ENCODE measurements at regions not wholly inside any gene's neighbourhood (a gene's known extent, or its start where the extent isn't known, plus 50 kb on each side); places are given as distances from the start of the nearest gene placed in this dataset.
A peak's percentile ranks its signal among the peaks of the same experiment; 100 is the strongest.

GRCh38 chr13:94968757-94969086 is 256.4 kb upstream of the SOX21 start:
- DNase-seq (ENCODE audit: low spot score) = no peak

DNA sequence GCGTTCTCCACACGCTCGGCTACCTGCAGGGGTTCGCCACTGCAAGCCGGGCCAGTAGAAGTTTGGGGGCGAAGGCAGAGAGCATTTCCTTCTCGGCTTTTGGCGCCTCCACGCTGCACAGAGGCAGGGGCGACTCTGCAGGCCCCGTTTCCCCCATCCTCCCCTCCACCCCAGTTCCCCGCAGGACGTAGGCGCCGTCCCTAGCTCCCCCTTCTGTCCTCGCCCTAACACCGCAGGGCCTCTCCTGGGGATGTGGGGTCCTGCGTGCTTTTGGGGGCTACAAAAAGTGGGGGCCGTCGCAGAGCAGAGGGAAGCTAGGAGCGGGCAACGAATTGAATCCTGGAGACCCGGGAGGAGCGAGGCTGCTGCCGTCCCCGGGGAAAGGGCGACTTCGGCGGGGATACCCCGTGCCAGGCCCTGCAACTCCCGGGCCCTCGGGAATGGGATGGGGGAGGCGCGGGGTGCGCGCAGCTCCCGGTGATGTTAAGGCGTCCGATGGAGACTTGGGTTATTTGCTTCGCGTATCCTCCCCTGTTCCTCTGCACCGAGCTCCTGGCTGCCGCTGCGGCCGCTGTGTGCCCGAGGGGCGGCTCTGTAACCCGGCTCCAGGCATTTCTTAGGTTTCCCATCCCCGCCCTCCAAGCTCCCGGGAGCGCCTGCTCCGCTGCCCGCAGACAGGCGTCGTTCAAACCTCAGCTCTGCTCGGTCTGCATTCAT is 255.9 kb upstream of the SOX21 start:
- DNase-seq (ENCODE audit: low spot score) = no peak

DNA sequence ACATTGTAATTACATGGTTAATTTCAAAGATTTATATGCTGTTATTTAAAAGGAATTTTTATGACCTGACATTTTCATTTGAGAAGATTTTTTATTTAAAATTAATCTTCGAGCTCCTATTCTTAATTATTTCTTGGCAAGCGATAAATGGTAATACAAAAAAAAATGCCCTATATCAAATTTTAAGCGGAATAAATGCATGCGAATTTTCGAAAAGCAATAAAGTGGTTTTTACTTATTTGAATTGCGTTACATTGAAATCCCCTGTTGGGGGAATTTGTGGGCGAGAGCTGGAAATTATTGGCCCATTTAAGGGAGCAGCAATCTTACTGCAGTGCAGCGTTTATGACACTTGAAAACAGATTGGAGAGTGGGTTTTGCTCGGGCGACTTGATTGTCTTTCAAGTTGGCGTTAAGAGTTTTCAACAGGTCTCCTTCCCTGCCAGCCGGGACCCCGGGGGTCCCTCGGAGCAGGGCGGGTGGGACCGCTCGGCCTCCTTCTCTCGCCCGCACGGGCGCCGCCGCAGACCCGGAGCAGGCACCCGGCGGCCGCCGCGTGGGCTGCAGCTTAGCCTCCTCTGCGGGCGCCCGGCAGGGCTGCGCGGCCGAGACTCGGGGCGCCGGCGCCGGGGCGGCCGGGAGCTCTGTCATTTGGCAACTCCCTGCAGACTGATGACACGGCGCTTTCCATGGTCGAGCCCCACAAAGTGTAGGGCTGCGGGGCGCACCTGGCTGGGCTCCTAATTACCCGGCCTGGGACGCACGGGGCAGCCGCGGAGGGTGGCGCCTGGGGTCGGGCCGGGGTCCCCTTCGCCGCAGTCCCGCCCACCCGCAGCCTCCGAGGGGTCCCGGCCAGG is 255.1 kb upstream of the SOX21 start:
- no peak for DNase-seq (ENCODE audit: low spot score)

DNA sequence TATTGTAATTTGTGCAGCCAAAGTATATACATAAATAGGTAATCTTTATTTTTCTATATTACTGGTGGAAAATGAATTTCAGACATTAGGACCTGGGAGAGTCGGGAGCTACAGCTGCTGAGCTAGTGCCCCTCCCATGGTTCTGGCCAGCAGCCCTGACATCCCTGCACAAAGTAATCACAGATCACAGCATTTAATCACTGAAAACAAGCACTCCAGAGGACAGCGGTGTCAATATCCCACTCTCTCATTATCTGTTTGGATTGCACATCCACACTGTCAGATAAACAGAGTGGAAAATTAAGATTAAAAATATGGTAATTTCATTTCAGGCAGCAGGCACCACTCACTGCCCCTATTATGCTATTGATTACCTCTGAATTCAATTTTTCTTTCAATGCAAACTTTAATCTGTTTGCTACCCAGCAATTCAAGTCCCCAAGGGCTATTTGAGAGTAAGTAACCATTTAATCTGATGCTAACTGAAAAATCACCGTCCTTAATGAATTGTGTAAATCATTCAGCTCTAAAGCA is 254.1 kb upstream of the SOX21 start:
- DNase-seq (ENCODE audit: low spot score) = no peak

DNA sequence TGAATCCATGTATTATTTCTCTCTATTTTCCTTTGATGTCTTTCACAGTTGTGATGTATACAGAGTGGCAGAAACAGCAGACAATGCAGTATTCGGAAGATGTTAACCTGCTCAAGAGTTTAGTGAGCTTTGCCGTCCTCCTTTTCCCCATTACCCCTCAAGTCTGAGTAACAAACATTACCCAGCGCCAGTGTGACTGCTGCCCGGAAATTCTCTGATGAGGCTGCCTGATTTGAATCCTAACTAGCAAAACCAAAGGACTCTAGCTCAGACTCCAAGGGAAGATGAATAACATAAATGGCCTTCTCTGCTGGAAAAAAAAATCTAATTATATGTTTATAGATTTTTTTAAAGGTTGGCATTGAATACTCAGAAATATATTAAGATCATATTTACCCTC is 247.3 kb upstream of the SOX21 start:
- no peak for DNase-seq (ENCODE audit: low spot score)

DNA sequence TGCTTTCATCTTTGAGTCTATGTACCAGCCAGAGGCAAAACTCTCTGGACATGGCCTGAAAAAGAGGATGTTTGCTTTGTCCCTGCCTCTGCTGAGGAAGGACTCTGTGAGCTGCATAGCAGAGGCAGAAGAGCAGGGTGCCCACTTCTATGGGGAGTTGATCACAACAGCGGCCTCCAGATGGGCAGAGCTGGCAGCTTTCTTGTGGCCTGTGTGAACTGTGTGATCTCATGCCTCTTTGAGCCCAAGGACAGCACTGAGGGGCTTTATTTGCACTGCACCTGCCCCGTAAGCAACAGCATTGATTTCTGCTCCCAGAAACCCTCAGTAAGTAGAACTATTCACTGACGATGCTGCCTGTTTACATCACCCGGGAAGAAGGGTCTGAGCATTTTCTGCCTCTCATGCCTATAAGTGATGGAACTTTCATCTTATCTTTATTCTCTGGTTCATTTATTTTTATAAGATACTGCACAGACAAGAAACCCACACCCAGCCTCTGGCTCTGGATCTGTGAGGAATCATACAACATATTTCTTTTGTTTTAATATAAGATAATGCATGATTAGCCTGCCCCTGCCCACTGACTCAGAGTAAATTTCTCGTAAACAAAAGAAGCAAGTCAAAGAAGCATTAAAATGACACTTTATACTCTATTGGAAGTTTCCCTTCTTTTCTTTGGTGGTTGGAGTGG is 244.2 kb upstream of the SOX21 start:
- DNase-seq (ENCODE audit: low spot score) = no peak

GRCh38 chr13:94952787-94953186 is 240.4 kb upstream of the SOX21 start:
- no peak for DNase-seq (ENCODE audit: low spot score)

- DNase-seq (ENCODE audit: low spot score) = no peak
Observed at GRCh38 chr13:94950303-94950702, 238.0 kb upstream of the SOX21 start.

GRCh38 chr13:94947965-94948371 is 235.6 kb upstream of the SOX21 start:
- no peak for DNase-seq (ENCODE audit: low spot score)

DNA sequence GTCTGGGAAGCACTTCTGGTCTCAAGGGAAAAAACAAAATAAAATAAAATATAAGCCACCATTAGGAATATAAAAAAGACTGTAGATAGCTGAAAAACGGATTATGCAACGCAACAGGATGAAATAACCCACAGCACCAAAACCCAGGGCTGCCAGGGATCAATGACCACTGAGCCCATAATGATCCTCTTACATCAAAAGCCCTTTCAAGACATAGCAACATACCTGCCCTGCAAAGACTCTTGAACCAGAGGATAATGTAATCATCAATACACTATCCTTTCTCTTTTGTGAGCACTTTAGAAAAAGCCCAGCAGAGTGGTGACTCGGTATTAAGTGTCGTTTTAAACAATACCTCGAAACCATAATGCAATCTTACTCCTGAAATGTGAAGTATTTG is 235.0 kb upstream of the SOX21 start:
- no peak for DNase-seq (ENCODE audit: low spot score)

DNA sequence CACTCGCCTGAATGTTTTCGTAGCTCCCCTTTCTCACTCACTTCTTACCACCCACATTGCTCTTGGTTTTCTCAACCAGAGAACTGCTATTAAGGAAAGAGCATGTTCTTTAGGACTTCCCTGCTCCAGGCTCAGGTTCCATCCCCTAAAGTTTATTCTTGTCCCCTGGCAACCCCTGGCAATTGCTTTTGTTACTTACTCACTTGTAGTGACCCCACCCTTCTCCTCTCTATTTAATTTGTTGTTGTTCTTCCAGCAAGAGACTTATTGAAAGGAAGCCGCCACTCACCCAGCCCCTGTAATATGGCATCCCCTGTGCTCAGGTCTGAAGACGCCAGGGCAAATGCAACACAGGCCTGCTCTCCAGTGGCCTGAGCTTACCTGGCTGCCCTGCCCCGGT is 233.7 kb upstream of the SOX21 start:
- DNase-seq (ENCODE audit: low spot score) = no peak

DNA sequence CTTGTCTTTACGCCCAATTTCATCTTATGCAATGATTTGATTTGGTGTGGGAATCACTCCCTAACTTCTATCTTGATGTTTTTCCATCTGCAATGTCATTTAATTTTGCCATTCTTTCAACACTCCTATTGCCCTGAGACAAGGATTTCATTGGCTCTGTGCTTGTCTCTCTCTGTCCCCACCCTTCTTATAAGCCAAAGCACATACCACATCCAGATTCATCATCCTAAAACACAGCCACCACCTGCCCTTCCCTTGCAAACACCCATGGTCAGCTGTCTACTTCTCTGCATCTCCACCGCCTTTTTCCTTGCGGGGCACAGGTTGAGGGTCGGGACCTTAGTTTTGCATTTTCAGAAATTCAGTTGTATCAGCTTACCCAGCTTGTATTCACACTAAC is 225.8 kb upstream of the SOX21 start:
- DNase-seq (ENCODE audit: low spot score) = no peak

- no peak for DNase-seq (ENCODE audit: low spot score)
Observed at GRCh38 chr13:94936633-94937032, 224.3 kb upstream of the SOX21 start.

DNA sequence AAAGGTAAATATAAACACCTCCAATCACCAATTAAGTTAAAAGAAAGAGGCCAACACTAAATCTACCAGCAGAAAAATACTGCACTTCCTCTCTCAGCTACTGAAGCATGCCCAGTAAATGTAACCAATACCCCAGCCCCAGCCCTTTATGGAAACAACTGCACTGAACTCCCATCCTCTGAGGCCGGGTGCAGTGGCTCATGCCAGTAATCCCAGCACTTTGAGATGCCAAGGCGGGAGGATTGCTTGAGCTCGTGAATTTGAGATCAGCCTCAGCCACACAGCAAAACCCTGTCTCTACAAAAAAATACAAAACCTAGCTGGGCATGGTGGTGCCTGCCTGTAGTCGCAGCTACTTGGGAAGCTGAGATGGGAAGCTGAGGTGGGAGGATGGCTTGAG is 221.6 kb upstream of the SOX21 start:
- DNase-seq (ENCODE audit: low spot score) = no peak

DNA sequence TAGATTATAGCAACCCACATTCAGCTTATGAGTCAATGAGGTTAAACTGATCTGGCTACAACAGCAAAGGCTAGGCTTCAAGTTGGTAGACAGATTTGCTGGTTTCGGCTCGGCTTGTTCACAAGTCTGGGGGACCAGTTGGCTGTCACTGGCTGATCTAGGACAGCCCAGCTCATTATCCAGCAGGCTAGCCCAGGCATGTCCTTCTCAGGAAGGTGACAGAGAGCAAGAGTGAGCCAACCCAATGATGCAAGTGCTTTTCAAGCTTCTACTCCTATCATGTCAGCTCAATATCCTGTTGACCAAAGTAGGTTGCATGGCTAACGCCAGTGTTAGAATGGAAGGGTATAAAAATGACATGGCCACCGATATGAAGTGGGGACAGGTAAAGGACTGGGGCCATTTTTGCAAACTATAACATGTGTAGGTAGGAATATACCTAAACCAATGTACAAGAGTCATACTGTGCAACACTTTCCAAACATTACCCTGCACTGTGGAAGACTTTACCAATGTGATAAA is 220.9 kb upstream of the SOX21 start:
- no peak for DNase-seq (ENCODE audit: low spot score)

- no peak for DNase-seq (ENCODE audit: low spot score)
Observed at GRCh38 chr13:94928127-94928775, 215.9 kb upstream of the SOX21 start.

DNA sequence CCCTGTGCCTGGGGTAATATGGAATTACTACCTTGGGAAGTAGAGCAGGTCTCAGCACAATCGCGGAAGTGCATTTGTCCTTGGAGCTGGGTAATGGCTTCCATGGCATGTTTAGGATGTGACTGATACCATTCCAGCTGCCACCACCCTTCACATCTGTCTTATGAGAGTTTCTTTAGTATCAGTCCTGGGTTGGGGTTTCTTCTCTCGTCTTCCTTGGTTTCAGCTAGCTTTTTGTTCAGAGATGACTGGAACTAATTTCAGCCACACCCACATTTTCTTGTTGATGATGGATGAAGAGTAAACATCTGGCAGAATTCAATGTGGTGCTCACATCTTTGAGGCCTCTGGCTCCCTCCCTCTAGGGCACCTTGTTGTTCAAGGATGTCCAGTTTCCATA is 212.9 kb upstream of the SOX21 start:
- no peak for DNase-seq (ENCODE audit: low spot score)

DNA sequence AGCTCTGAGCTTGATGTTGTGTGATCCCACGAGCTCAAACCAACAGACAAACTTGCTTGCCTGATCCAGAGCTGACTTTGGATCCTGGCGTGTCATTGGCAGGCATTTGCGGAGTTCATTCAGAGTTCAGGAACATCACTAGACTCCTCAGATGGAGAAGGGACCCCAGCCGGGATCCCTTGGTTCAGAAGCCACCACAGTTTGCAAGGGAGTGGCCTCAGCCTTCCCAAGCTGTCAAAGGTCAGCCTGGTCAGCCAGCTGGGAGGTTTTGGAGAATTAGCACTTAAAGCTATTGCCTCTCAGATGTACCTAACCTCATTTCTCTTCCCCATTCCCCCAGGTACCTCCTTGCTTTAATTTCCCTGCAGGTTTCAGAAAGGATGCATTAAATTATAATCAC is 208.8 kb upstream of the SOX21 start:
- DNase-seq (ENCODE audit: low spot score) = no peak

GRCh38 chr13:94920578-94920977 is 208.2 kb upstream of the SOX21 start:
- no peak for DNase-seq (ENCODE audit: low spot score)

- no peak for DNase-seq (ENCODE audit: low spot score)
Observed at GRCh38 chr13:94917824-94918223, 205.5 kb upstream of the SOX21 start.

- DNase-seq (ENCODE audit: low spot score) = peak; percentile 38
Observed at GRCh38 chr13:94914895-94915294, 202.6 kb upstream of the SOX21 start.

DNA sequence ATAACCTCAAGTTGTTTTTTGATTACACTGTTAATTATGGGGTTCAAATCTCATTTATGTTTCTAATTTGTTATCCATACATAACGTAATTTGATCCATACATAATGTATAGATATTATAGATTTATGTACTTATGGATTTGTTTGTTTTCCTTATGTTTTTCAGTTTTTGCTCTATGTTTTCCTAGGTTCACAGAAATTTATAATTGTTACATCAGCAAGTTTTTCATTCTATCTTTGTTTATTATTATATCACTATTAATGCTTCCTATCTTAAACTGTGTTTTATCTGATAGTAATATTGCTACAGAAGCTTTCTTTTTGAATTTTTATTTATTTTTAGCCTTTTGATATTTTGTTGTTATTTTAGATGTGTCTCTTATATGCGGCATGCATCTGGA is 194.3 kb upstream of the SOX21 start:
- no peak for DNase-seq (ENCODE audit: low spot score)
